GM18868 (cell line): ENCODE measurements at regions not wholly inside any gene's neighbourhood (a gene's known extent, or its start where the extent isn't known, plus 50 kb on each side); places are given as distances from the start of the nearest gene placed in this dataset.

Experiments used
- ATAC-seq: cut with Tn5 transposase; IDR thresholded peaks from one replicate; pipeline ENCODE4 v1.9.1; 2021; ENCODE audit warnings: mild to moderate bottlenecking, moderate library complexity; ENCODE audit not compliant: unreplicated experiment

- ATAC-seq: no peak
These were observed 50.6 kb upstream of the L3MBTL4 start for GRCh38 chr18:6465281-6465680.

GRCh38 chr18:6476190-6476589 is 61.5 kb upstream of the L3MBTL4 start:
- ATAC-seq: no peak

- no peak for ATAC-seq
These were observed 62.2 kb upstream of the L3MBTL4 start for GRCh38 chr18:6476880-6477279.

- ATAC-seq: no peak
These were observed 63.4 kb upstream of the L3MBTL4 start for GRCh38 chr18:6478121-6478520.

GRCh38 chr18:6479699-6480098 is 65.0 kb upstream of the L3MBTL4 start:
- no peak for ATAC-seq

- peak; percentile 86 for ATAC-seq
These were observed 67.7 kb upstream of the L3MBTL4 start for GRCh38 chr18:6482198-6482977.

- ATAC-seq: no peak
These were observed 69.9 kb upstream of the L3MBTL4 start for GRCh38 chr18:6484659-6485058.

- ATAC-seq: peak; percentile 75
These were observed 71.6 kb upstream of the L3MBTL4 start for GRCh38 chr18:6486313-6486712.

GRCh38 chr18:6486764-6487426 is 72.2 kb upstream of the L3MBTL4 start:
- peak; percentile 15 for ATAC-seq

GRCh38 chr18:6487968-6488367 is 73.3 kb upstream of the L3MBTL4 start:
- no peak for ATAC-seq

GRCh38 chr18:6488956-6489355 is 74.2 kb upstream of the L3MBTL4 start:
- ATAC-seq: no peak

GRCh38 chr18:6489977-6490376 is 75.3 kb upstream of the L3MBTL4 start:
- ATAC-seq: no peak

GRCh38 chr18:6493194-6493593 is 78.5 kb upstream of the L3MBTL4 start:
- no peak for ATAC-seq

GRCh38 chr18:6495536-6495935 is 80.8 kb upstream of the L3MBTL4 start:
- no peak for ATAC-seq

- no peak for ATAC-seq
These were observed 82.8 kb upstream of the L3MBTL4 start for GRCh38 chr18:6497543-6497942.

- ATAC-seq: no peak
These were observed 83.7 kb upstream of the L3MBTL4 start for GRCh38 chr18:6498289-6498856.

GRCh38 chr18:6504605-6505497 is 90.1 kb upstream of the L3MBTL4 start:
- ATAC-seq: no peak

- no peak for ATAC-seq
These were observed 90.8 kb upstream of the L3MBTL4 start for GRCh38 chr18:6505498-6505875.

GRCh38 chr18:6509417-6509816 is 94.7 kb upstream of the L3MBTL4 start:
- no peak for ATAC-seq

GRCh38 chr18:6509832-6510231 is 95.1 kb upstream of the L3MBTL4 start:
- no peak for ATAC-seq

GRCh38 chr18:6520901-6521300 is 106.2 kb upstream of the L3MBTL4 start:
- ATAC-seq: no peak
